Upper lobe of left lung (tissue), 4 donors: ENCODE measurements at regions not wholly inside any gene's neighbourhood (a gene's known extent, or its start where the extent isn't known, plus 50 kb on each side); places are given as distances from the start of the nearest gene placed in this dataset.

ENCODE experiments used
- EP300 ChIP-seq, 4 donors: sonication (generic); formaldehyde crosslinking; IDR thresholded peaks; one replicate each; pipeline ENCODE4 v1.5.1; 2017; ENCODE audit warnings: antibody characterized with exemption in 4 of 4, control low read depth in 2 of 4
- POLR2A ChIP-seq, 4 donors: fragments of 450-650 bp; IDR thresholded peaks; one replicate each; pipeline ENCODE4 v1.5.1; 2016 to 2017; ENCODE audit warnings: antibody characterized with exemption in 4 of 4, mild to moderate bottlenecking in 2 of 4
- TF ChIP-seq, protein P1 (sequence below), 6 experiments: fragments of 450-650 bp in 4 of 6; fragments of 200-600 bp in 2 of 6; sonication (generic) in 2 of 6; IDR thresholded peaks; one replicate each; pipeline ENCODE4 v1.5.1; 2016 to 2019; ENCODE audit warnings: antibody characterized with exemption in 6 of 6

DNA sequence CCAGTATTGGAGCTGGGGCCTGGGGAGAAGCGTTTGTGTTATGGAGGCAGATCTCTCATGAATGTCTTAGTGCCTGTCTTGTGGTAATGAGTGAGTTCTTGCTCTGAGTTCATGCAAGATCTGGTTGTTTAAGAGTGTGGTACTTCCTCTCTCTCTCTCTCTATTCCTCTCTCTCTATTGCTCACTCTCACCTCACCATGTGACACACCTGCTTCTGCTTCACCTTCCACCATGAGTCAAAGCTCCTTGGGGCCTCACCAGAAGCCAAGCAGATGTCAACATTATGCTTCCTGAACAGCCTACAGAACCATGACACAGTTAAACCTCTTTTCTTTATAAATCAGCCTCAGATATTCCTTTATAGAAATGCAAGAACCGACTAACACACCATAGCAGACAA, 242.7 kb upstream of the ADRA1B start:
- TF ChIP-seq, protein P1, sequence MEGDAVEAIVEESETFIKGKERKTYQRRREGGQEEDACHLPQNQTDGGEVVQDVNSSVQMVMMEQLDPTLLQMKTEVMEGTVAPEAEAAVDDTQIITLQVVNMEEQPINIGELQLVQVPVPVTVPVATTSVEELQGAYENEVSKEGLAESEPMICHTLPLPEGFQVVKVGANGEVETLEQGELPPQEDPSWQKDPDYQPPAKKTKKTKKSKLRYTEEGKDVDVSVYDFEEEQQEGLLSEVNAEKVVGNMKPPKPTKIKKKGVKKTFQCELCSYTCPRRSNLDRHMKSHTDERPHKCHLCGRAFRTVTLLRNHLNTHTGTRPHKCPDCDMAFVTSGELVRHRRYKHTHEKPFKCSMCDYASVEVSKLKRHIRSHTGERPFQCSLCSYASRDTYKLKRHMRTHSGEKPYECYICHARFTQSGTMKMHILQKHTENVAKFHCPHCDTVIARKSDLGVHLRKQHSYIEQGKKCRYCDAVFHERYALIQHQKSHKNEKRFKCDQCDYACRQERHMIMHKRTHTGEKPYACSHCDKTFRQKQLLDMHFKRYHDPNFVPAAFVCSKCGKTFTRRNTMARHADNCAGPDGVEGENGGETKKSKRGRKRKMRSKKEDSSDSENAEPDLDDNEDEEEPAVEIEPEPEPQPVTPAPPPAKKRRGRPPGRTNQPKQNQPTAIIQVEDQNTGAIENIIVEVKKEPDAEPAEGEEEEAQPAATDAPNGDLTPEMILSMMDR (IDR thresholded peaks at IDR 0.05) = no peak
- TF ChIP-seq POLR2A (IDR thresholded peaks at IDR 0.05) (no peak), EP300 (IDR thresholded peaks at IDR 0.05) (no peak)
